ENCODE measurements at regions not wholly inside any gene's neighbourhood (a gene's known extent, or its start where the extent isn't known, plus 50 kb on each side); places are given as distances from the start of the nearest gene placed in this dataset.

GRCh38 chr11:134524201-134524600 is 112.2 kb upstream of the B3GAT1 start:
- TF ChIP-seq CTCF (IDR thresholded peaks at IDR 0.05; ENCODE audit: low read depth, low read length, missing control alignments) = no peak
- H3K4me3 ChIP-seq (replicated peaks; ENCODE audit: low read depth, low read length) = no peak overlapping the region
- DNase-seq (ENCODE audit: extremely low read depth, low read depth) = no peak

GRCh38 chr11:134522782-134523570 is 110.9 kb upstream of the B3GAT1 start:
- TF ChIP-seq CTCF (IDR thresholded peaks at IDR 0.05; ENCODE audit: low read depth, low read length, missing control alignments) = no peak
- DNase-seq (ENCODE audit: extremely low read depth, low read depth) = no peak
- no peak overlapping the region for H3K4me3 ChIP-seq (replicated peaks; ENCODE audit: low read depth, low read length)

GRCh38 chr11:134521452-134522289 is 109.6 kb upstream of the B3GAT1 start:
- H3K4me3 ChIP-seq (replicated peaks; ENCODE audit: low read depth, low read length) = no peak overlapping the region
- no peak for DNase-seq (ENCODE audit: extremely low read depth, low read depth)
- TF ChIP-seq CTCF (IDR thresholded peaks at IDR 0.05; ENCODE audit: low read depth, low read length, missing control alignments) = no peak

GRCh38 chr11:134521001-134521400 is 109.0 kb upstream of the B3GAT1 start:
- no peak overlapping the region for H3K4me3 ChIP-seq (replicated peaks; ENCODE audit: low read depth, low read length)
- no peak for DNase-seq (ENCODE audit: extremely low read depth, low read depth)
- no peak for TF ChIP-seq CTCF (IDR thresholded peaks at IDR 0.05; ENCODE audit: low read depth, low read length, missing control alignments)

GRCh38 chr11:134519788-134520187 is 107.7 kb upstream of the B3GAT1 start:
- TF ChIP-seq CTCF (IDR thresholded peaks at IDR 0.05; ENCODE audit: low read depth, low read length, missing control alignments) = no peak
- no peak overlapping the region for H3K4me3 ChIP-seq (replicated peaks; ENCODE audit: low read depth, low read length)
- no peak for DNase-seq (ENCODE audit: extremely low read depth, low read depth)

GRCh38 chr11:134519390-134519750 is 107.3 kb upstream of the B3GAT1 start:
- H3K4me3 ChIP-seq (replicated peaks; ENCODE audit: low read depth, low read length) = no peak overlapping the region
- no peak for TF ChIP-seq CTCF (IDR thresholded peaks at IDR 0.05; ENCODE audit: low read depth, low read length, missing control alignments)
- no peak for DNase-seq (ENCODE audit: extremely low read depth, low read depth)

All from HFF-Myc (cell line).